CD4-positive, CD25-positive, alpha-beta regulatory T cell (primary cell): ENCODE measurements at regions not wholly inside any gene's neighbourhood (a gene's known extent, or its start where the extent isn't known, plus 50 kb on each side); places are given as distances from the start of the nearest gene placed in this dataset.
"Not testable (repeated sequence)": the region's sequence is repeated elsewhere in the genome, so short reads cannot be mapped to it uniquely, and the experiment has no call there.

ENCODE experiments used
- ATAC-seq, 2 donors: fragments of 150-1000 bp; cut with Tn5 transposase; one replicate each; pipeline ENCODE4 v1.10.0; 2021; ENCODE audit warnings: low read depth in 2 of 2, moderate number of reproducible peaks in 2 of 2, moderate library complexity in 1 of 2
- DNase-seq, 3 donors: peaks; one replicate each; pipeline versions ENCODE4 v3.0.0 to v3.0.0-alpha.2; 2012 to 2022; ENCODE audit warnings: mixed read lengths in 1 of 3
- H3K27ac ChIP-seq: one replicate; pipeline ENCODE4 v1.7.0; 2013; ENCODE audit warnings: mild to moderate bottlenecking, low read length; ENCODE audit not compliant: insufficient read depth, poor library complexity, severe bottlenecking
- H3K27me3 ChIP-seq: one replicate; pipeline ENCODE4 v1.7.0; 2013; ENCODE audit warnings: low read length; ENCODE audit not compliant: control insufficient read depth, insufficient read depth
- H3K36me3 ChIP-seq: one replicate; pipeline ENCODE4 v1.7.0; 2013; ENCODE audit warnings: mild to moderate bottlenecking, low read length, moderate library complexity; ENCODE audit not compliant: control insufficient read depth, insufficient read depth
- H3K4me1 ChIP-seq: 2 replicates; pipeline ENCODE4 v1.7.0; 2013; ENCODE audit warnings: mild to moderate bottlenecking, low read length; ENCODE audit not compliant: insufficient read depth, control insufficient read depth, poor library complexity, severe bottlenecking
- H3K4me3 ChIP-seq: one replicate; pipeline ENCODE4 v1.7.0; 2013; ENCODE audit warnings: low read depth, mild to moderate bottlenecking, low read length, moderate library complexity
- H3K9me3 ChIP-seq, 2 experiments: 1 replicate in 1 of 2; 2 replicates in 1 of 2; pipeline ENCODE4 v1.7.0; 2013; ENCODE audit warnings: low read length in 2 of 2, mild to moderate bottlenecking in 1 of 2, moderate library complexity in 1 of 2; ENCODE audit not compliant: control insufficient read depth in 2 of 2
- H3K27ac Mint-ChIP-seq, 3 donors: one replicate each; pipeline ENCODE4 v1.8.0; 2020 to 2022; ENCODE audit warnings: mild to moderate bottlenecking in 3 of 3, mixed read lengths in 3 of 3, moderate library complexity in 2 of 3
- H3K27me3 Mint-ChIP-seq: one replicate; pipeline ENCODE4 v1.8.0; 2022; ENCODE audit warnings: mild to moderate bottlenecking, mixed read lengths
- H3K36me3 Mint-ChIP-seq: one replicate; pipeline ENCODE4 v1.8.0; 2020; ENCODE audit warnings: mixed read lengths
- H3K4me1 Mint-ChIP-seq, 4 donors: one replicate each; pipeline ENCODE4 v1.8.0; 2020 to 2022; ENCODE audit warnings: mixed read lengths in 4 of 4, mild to moderate bottlenecking in 1 of 4
- H3K4me3 Mint-ChIP-seq, 4 donors: one replicate each; pipeline ENCODE4 v1.8.0; 2020 to 2022; ENCODE audit warnings: mild to moderate bottlenecking in 4 of 4, mixed read lengths in 4 of 4, moderate library complexity in 3 of 4
- H3K9me3 Mint-ChIP-seq, 7 donors: one replicate each; pipeline ENCODE4 v1.8.0; 2020 to 2022; ENCODE audit warnings: mixed read lengths in 7 of 7, mild to moderate bottlenecking in 3 of 7, moderate library complexity in 2 of 7

- H3K36me3 Mint-ChIP-seq = no peaks in the 10 kb centered on the region
- H3K27me3 Mint-ChIP-seq = no peaks in the 10 kb centered on the region
- DNase-seq (no peak), ATAC-seq (no peak)
- Histone ChIP-seq H3K9me3 (no peaks in the 10 kb centered on the region), H3K4me3 (no peak overlapping the region), H3K27ac (no peak overlapping the region), H3K36me3 (no peaks in the 10 kb centered on the region), H3K4me1 (no peaks in the 10 kb centered on the region), H3K27me3 (no peaks in the 10 kb centered on the region)
- H3K9me3 Mint-ChIP-seq = peaks cover 0 to 8% (median 5%) of the 10 kb centered on the region in 7 donors
- no peaks in the 10 kb centered on the region for H3K4me1 Mint-ChIP-seq
- H3K27ac Mint-ChIP-seq = no peak overlapping the region
- H3K4me3 Mint-ChIP-seq = no peak overlapping the region
Observed at GRCh38 chr12:83574142-83574541, 887.4 kb downstream of the TMTC2 start.

- Mint-ChIP-seq H3K4me1 (no peaks in the 10 kb centered on the region), H3K36me3 (no peaks in the 10 kb centered on the region), H3K9me3 (peaks cover 0 to 11% (median 8%) of the 10 kb centered on the region in 7 donors), H3K27me3 (no peaks in the 10 kb centered on the region), H3K27ac (no peak overlapping the region), H3K4me3 (no peak overlapping the region)
- no peak overlapping the region for H3K4me3 ChIP-seq
- DNase-seq = no peak
- H3K27ac ChIP-seq = no peak overlapping the region
- ATAC-seq = no peak
- no peaks in the 10 kb centered on the region for H3K27me3 ChIP-seq
- no peaks in the 10 kb centered on the region for H3K36me3 ChIP-seq
- H3K9me3 ChIP-seq = no peaks in the 10 kb centered on the region
- H3K4me1 ChIP-seq = no peaks in the 10 kb centered on the region
Observed at GRCh38 chr12:83573671-83574070, 887.0 kb downstream of the TMTC2 start.

- Histone ChIP-seq H3K4me3 (no peak overlapping the region), H3K36me3 (no peaks in the 10 kb centered on the region), H3K27ac (no peak overlapping the region), H3K27me3 (no peaks in the 10 kb centered on the region), H3K4me1 (no peaks in the 10 kb centered on the region), H3K9me3 (no peaks in the 10 kb centered on the region)
- H3K9me3 Mint-ChIP-seq = peaks cover 0 to 14% (median 2%) of the 10 kb centered on the region in 7 donors
- H3K4me3 Mint-ChIP-seq = no peak overlapping the region
- DNase-seq (no peak), ATAC-seq (no peak)
- H3K27ac Mint-ChIP-seq = no peak overlapping the region
- no peaks in the 10 kb centered on the region for H3K27me3 Mint-ChIP-seq
- no peaks in the 10 kb centered on the region for H3K36me3 Mint-ChIP-seq
- H3K4me1 Mint-ChIP-seq = no peaks in the 10 kb centered on the region
Observed at GRCh38 chr12:83559650-83560049, 872.9 kb downstream of the TMTC2 start.

- DNase-seq, H3K4me3 ChIP-seq, H3K4me1 ChIP-seq, H3K27ac Mint-ChIP-seq, H3K4me1 Mint-ChIP-seq, H3K4me3 Mint-ChIP-seq, ATAC-seq, H3K9me3 ChIP-seq, H3K27me3 ChIP-seq, H3K27me3 Mint-ChIP-seq, H3K36me3 Mint-ChIP-seq, H3K36me3 ChIP-seq, H3K27ac ChIP-seq: not testable (repeated sequence)
- peaks cover 0 to 17% (median 10%) of the 10 kb centered on the region in 7 donors for H3K9me3 Mint-ChIP-seq
Observed at GRCh38 chr12:83556040-83556439, 869.3 kb downstream of the TMTC2 start.

GRCh38 chr12:83541446-83541845 lies 854.7 kb downstream of the TMTC2 start:
- Mint-ChIP-seq H3K36me3 (no peaks in the 10 kb centered on the region), H3K27ac (no peak overlapping the region), H3K9me3 (peaks cover 0 to 7% (median 4%) of the 10 kb centered on the region in 7 donors), H3K27me3 (no peaks in the 10 kb centered on the region), H3K4me3 (no peak overlapping the region), H3K4me1 (no peaks in the 10 kb centered on the region)
- Histone ChIP-seq H3K36me3 (no peaks in the 10 kb centered on the region), H3K27ac (no peak overlapping the region), H3K4me3 (no peak overlapping the region), H3K9me3 (no peaks in the 10 kb centered on the region), H3K4me1 (no peaks in the 10 kb centered on the region), H3K27me3 (no peaks in the 10 kb centered on the region)
- no peak for ATAC-seq
- DNase-seq = no peak

GRCh38 chr12:83538361-83538965 lies 851.8 kb downstream of the TMTC2 start:
- Histone ChIP-seq H3K4me3 (no peak overlapping the region), H3K36me3 (no peaks in the 10 kb centered on the region), H3K27me3 (no peaks in the 10 kb centered on the region), H3K9me3 (no peaks in the 10 kb centered on the region), H3K27ac (no peak overlapping the region), H3K4me1 (no peaks in the 10 kb centered on the region)
- DNase-seq (no peak), ATAC-seq (no peak)
- no peaks in the 10 kb centered on the region for H3K27me3 Mint-ChIP-seq
- no peak overlapping the region for H3K4me3 Mint-ChIP-seq
- peaks cover 0 to 6% (median 0%) of the 10 kb centered on the region in 7 donors for H3K9me3 Mint-ChIP-seq
- H3K27ac Mint-ChIP-seq = no peak overlapping the region
- no peaks in the 10 kb centered on the region for H3K36me3 Mint-ChIP-seq
- no peaks in the 10 kb centered on the region for H3K4me1 Mint-ChIP-seq

GRCh38 chr12:83537428-83538053 lies 850.8 kb downstream of the TMTC2 start:
- no peaks in the 10 kb centered on the region for H3K4me1 Mint-ChIP-seq
- H3K36me3 Mint-ChIP-seq = no peaks in the 10 kb centered on the region
- H3K27ac ChIP-seq = no peak overlapping the region

GRCh38 chr12:83536496-83536895 lies 849.8 kb downstream of the TMTC2 start:
- Mint-ChIP-seq H3K36me3 (no peaks in the 10 kb centered on the region), H3K4me1 (no peaks in the 10 kb centered on the region), H3K27me3 (no peaks in the 10 kb centered on the region), H3K9me3 (peaks cover 0 to 2% (median 0%) of the 10 kb centered on the region in 7 donors), H3K27ac (no peak overlapping the region), H3K4me3 (no peak overlapping the region)
- DNase-seq = no peak
- H3K27me3 ChIP-seq = no peaks in the 10 kb centered on the region
- no peak for ATAC-seq
- H3K27ac ChIP-seq = no peak overlapping the region
- no peaks in the 10 kb centered on the region for H3K9me3 ChIP-seq
- no peaks in the 10 kb centered on the region for H3K36me3 ChIP-seq
- no peak overlapping the region for H3K4me3 ChIP-seq
- no peaks in the 10 kb centered on the region for H3K4me1 ChIP-seq

More at GRCh38 chr12:83537428-83538053, 850.8 kb downstream of the TMTC2 start:
- ATAC-seq (no peak), DNase-seq (no peak)
- Histone ChIP-seq H3K4me1 (no peaks in the 10 kb centered on the region), H3K27me3 (no peaks in the 10 kb centered on the region), H3K4me3 (no peak overlapping the region), H3K9me3 (no peaks in the 10 kb centered on the region), H3K36me3 (no peaks in the 10 kb centered on the region)
- no peaks in the 10 kb centered on the region for H3K27me3 Mint-ChIP-seq
- H3K9me3 Mint-ChIP-seq = peaks cover 0 to 2% (median 0%) of the 10 kb centered on the region in 7 donors
- H3K27ac Mint-ChIP-seq = no peak overlapping the region
- H3K4me3 Mint-ChIP-seq = no peak overlapping the region
